Stimulated activated CD8-positive, alpha-beta memory T cell treated with anti-CD3 and anti-CD28 coated beads, Interleukin-7, amount 100 ng/mL, for 24 hours (primary cell): ENCODE measurements at regions not wholly inside any gene's neighbourhood (a gene's known extent, or its start where the extent isn't known, plus 50 kb on each side); places are given as distances from the start of the nearest gene placed in this dataset.

Source experiments
- DNase-seq: peaks from one replicate; pipeline ENCODE4 v3.0.0-alpha.2; 2020; ENCODE audit warnings: low read depth

DNA sequence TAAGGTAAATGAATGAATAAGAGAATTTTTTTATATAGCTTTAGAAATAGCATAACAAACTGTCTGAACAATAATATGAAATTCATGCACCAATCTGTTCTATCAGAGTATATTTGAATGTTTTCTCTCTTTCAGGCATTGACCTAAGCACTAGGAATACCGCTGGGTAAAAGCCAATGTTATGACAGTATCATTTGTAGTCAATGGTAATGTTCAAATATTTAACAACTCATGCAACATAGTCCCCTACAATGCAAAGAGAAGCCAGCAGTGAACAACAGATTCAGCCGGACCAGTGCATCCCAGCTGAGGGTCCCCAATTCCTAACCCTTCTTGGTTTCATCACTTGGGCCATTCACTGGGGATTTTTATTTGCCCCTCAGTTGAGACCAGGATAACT lies 52.6 kb upstream of the MYCBP2 start:
- DNase-seq = no peak

DNA sequence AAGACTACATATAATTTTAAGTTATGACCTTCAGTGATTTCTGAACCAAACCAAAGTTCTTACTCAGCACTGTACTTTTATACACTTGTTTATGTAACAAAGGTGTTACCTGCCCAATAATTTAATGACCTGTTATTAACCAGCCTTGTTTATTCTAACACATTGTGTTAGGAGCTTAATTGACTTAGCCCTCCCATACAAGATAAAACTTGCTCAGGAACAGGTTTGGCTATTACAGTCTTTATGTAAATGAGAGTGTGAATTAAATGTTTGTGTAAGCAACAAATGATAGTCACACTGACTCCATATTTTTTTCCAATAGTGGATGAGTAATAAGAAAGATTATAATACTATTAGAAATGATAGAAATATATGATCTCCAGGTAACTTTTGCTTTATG lies 51.8 kb upstream of the MYCBP2 start:
- no peak for DNase-seq

DNA sequence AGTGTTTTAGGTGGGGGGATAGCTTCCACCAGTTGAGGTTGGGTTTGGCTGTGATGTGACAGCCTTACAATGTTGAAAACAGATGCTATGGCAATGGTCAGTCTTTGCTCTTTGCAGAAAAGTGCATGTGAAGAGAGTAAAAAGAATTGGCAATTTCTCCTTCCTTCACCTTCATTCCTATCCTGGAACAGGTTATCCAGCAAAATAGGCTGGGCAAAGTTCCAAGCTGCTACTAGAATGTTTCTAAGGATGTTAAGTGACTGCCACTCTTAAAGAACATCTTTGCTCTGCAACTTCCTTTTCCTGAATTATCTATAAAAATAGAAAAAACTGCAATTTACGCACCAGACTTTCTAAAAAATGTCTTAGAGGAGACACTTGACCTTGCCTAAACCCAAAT lies 50.1 kb upstream of the MYCBP2 start:
- DNase-seq = no peak
